NCI-H69 (cell line): ENCODE measurements at regions not wholly inside any gene's neighbourhood (a gene's known extent, or its start where the extent isn't known, plus 50 kb on each side); places are given as distances from the start of the nearest gene placed in this dataset.

ENCODE experiments used
- DNase-seq: peaks from one replicate; lab custom pipeline; 2025; lab: John Stamatoyannopoulos, UW

- DNase-seq, result no peak
Observed at GRCh38 chrX:39709364-39709763, 388.4 kb downstream of the BCOR start.

DNA sequence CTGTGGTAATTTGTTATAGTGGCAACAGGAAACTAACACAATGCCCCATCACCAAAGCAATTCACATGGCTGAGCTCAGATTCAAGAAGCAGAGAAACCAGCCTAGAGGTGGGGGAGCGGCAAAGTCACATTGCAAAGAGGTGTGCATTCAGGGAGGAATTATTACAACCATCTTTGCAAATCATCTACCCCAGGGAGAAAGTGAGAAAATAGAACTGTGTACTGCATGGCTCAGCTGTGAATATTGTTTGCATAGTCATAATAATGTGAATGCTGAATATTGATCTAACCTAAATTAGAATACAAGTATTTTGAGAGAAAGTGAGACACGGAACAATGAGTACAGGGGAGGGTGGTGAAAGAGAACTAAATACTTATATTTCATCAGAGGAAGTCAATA lies 387.9 kb downstream of the BCOR start:
- DNase-seq, result no peak

DNA sequence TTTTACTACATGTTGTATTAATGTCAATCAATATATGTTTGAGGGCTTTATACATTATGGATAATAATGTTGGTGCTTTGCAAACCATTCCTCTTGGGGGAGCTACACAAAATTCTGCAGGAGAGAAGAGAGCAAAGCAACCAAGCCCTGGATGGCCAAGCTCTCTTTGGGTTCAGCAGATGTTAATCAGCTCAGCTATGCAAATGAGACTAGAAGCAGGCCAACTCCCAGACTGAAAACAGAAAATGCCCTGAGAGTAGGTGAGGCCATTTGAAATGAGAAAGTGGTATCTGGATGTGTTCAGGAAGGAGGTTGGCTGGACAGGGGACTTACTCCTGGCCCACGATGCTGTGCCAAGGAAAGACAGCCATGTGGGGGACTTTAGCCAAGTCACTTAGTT lies 387.0 kb downstream of the BCOR start:
- no peak for DNase-seq

DNA sequence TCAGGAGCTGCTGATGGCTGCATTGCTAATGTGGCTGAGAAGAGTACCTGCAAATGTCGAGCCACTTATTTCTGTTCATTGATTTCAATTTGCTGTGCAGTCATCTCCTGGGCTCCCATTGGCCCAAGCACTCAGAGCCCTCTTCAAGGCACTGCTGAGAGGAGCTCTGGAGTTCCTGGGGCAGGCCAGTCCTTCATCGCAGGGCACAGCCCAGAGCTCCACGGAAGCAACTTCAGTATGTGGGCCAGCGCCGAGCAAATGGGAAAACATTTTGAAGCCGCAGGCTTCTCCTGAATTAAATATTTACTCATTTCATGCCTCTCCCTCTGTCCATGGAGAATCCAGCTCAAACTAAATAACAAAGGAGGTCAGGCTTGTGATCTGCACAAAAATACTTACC lies 383.3 kb downstream of the BCOR start:
- DNase-seq, result no peak

- DNase-seq, result no peak
Observed at GRCh38 chrX:39716401-39716800, 381.4 kb downstream of the BCOR start.

DNA sequence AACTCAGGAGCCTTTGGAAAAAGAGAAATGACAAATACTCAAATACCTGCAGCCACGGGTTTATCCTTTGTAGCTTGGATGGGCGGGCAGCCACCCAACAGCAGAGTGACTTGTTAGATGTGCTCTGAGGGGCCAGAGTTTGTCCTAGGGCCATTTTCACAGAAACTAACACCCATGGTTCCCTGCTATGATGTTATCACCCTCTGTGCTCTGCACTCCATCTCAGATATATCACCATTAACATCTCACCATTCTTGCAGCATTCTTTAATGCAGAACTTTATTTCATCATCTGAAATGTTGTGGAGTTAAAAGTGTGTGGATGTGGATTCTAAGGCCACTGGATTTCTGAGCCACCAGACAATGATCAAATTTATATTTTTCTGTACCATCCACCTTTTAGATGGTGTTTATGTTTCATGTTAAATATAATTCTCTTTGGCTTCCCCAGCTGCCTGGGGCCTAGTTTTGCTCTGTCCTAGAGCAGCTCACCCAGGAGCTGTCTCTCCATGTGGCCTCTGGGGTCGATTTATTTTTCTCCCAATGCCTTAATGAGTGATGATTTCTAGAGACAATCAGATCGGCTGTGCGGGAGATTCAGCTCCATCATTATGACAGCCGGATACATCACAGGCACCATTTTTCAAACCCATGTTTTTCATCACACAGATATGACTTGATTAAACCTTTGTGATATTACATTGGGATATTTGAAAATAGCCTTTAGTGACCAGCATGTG lies 380.8 kb downstream of the BCOR start:
- no peak for DNase-seq

GRCh38 chrX:39718981-39719380 lies 378.8 kb downstream of the BCOR start:
- DNase-seq, result no peak

- no peak for DNase-seq
Observed at GRCh38 chrX:39720945-39721344, 376.8 kb downstream of the BCOR start.

- no peak for DNase-seq
Observed at GRCh38 chrX:39721566-39722279, 376.0 kb downstream of the BCOR start.

DNA sequence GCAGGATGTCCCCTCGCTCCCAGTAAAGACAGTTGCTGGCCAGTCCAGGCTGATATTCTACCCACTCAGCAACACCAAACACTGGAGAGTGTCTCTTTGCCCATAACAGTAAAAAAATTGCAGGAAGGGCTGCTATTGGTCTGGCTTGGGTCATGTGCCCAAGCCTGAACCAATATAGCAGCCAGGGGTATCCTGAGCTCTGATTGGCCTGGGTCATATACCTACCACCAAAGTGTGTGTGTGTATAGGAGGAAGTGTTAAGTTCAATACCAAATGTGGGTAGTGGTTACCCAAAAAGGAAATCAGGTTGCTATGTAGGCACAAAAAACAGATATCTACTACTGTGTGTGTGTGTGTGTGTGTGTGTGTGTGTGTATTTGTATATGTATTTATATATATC lies 373.2 kb downstream of the BCOR start:
- DNase-seq, result no peak

DNA sequence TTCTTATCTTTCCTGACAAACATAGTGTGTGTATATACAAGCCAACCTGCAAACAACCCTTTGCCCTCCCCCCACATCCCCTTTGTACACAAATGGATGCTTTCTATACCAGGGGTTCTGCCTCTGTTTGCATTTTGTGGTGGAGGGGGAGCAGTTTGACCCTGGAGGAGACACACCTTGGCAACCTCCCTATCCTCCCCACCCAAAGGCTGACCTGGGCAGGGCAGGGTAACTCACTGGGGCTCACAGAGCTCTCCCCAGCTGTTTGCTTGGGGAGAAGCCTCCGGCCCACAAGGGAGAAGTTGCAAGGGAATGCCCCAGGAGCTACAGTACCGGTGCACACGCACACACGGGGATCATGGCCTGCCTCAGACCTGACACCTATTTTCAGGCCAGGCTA lies 372.6 kb downstream of the BCOR start:
- DNase-seq, result no peak

DNA sequence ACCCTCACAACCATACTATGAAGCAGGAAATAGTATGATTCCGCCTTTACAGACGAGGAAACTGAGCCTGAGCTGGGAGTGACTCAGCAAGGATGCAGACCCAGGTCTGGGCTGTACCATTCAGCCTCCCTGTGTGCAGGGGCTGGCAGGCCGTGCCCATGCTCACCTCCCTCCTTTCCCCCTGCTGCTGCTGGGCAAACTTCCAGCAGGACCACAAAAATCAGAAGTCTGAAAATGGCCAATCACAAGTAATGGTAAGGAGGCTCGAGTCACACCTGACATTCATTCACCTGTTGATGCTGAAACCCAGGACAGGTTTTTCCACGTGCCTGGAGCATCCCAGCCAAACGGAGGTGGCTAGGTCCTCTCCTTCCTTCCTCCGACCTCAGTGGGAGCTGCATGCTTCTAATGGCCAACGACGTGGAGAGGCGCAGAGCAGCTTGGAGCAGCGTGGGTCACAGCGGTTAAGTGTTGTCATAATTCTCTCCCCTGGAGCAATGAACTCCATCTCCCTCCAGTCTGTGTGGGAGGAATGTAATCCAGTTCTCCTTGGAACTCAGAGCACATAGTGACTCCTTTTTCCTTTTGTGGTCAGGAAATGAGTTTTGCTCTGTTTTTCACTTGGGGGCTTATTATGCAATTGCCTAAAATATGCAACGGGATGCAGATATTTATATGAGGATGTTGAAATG lies 371.7 kb downstream of the BCOR start:
- peak; percentile 65 for DNase-seq

DNA sequence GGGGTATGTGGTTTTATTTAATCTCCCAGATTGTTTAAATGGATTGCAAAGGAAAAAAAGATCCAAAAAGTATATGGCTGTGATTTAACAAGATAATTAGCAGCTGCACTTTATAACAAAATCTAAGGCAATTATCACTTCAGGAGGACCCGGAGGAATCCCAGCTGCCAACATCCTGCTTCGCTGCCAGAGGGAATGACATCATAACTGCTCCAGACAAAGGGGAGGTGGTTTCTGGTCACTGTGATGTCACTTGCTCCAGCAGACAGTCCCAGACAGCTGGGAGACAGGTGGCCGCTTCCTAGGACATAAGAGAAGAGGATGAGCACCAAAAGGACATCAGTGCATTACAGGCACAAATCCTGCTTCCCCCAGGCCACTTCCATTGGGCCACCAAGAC lies 371.0 kb downstream of the BCOR start:
- peak; percentile 87 for DNase-seq

DNA sequence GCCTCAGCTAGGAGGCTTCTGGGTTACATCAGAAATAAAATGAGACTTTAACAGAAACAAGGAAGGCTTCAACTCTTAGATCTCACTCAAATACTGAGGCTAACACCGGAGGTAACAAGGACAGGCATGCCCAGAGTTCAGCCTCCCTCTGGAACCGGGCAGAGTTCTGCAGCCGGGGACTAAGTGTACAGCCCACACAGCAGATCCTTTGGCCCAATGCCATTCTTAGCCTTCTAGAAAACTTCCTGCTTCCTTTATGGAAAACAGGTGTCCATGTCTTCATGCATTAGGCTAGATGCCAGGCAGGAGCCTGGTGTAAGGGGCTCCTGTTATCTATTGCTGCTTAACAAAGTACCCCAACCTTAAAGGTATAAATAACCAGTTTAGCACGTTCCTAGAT lies 369.7 kb downstream of the BCOR start:
- DNase-seq, result peak; percentile 28

- no peak for DNase-seq
Observed at GRCh38 chrX:39728852-39729598, 368.7 kb downstream of the BCOR start.

DNA sequence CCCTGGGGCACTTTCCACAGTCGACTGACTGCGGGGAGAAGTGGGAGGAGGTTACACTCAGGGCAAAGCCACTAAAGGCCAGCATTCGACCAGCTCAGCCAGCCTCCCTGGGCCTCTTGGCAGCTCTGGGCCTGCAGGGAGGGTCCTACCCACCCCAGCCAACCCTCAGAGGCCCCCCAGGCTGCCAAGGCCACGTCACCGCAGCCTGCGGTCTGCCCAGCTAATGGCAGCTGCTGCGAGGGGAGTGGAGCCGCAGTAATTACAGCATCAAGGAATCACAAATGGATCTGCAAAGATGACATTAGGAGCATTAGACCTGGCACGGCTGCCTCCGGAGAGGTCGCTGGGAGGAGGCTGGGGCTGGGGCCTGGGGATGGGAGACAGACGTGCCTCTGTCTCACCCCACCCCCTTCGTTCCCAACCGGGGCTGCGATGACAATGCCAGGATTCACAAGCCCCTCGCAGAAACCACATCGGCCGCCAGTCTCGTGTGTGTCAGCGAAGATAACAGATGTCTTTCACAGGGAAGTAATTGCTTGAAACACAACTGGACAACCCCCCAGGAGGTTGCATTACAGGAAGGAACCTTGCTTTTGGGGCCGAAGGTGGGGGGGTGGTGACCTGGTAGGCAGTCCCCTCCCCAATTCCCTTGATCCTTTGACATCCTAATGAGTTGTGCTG lies 367.6 kb downstream of the BCOR start:
- DNase-seq, result peak; percentile 85

DNA sequence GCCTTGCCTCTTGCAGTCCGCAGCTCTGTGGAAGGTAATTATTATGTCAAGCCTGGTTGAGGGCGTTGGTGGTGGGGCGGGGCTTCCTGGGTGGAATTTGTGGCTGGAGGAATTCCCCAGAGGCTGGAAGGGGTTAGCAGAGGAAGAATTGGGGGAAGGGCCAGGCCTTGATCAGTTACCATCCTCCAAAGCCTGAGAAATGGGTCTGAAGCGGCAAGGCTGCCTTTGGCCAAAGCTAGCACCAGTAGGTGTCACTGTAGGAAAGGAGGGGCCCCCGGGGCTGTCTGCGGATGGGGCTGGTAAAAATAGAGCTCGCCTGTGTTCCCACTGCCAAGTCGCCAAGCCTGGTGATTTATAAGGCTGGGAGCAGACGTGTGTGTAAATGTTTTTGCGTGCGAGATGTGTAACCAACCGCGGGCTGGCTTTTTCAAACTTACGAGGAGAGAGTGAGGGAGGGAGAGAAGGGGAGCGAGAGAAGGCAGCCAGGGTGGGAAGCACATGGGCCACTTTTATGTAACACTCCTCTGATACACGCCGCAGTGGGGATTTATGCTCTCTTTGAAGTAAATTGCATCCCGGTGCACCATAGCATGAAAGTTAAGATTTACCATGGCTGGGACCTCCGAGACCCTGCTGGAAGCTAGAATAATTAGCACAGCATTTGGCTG lies 367.0 kb downstream of the BCOR start:
- DNase-seq, result peak; percentile 88

DNA sequence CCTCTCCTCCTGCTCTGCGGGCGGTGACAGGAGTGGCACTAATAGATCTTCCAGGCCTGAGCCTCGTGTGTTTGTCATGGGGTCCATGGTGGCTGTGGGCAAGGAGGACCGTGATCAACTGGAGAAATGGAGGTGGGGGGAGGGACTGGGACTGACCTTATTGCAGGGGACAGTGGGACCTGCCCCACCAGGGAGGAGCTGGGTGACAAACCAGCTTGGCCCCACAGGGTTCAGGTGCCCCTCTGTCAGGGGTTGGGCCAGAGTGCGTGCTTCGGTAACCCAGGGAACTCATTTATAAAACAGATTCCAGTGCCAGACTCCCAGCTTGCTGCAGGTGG lies 366.5 kb downstream of the BCOR start:
- peak; percentile 29 for DNase-seq

GRCh38 chrX:39731735-39732134 lies 366.0 kb downstream of the BCOR start:
- no peak for DNase-seq

DNA sequence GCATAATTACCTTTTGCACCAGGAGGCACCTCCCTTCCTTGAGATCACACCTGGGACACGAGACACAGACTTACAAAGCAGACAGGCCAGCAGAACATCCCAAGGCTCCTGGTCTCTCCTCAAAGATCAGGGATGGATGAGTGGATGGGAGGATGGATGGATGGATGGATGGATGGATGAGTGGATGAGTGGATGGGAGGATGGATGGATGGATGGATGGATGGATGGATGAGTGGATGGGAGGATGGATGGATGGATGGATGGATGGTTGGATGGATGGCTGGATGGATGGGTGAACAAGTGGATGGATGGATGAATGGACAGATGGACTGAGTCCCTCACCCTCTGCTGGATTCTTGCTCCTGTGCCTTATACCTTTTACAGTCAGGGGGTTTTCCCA lies 364.0 kb downstream of the BCOR start:
- no peak for DNase-seq

DNA sequence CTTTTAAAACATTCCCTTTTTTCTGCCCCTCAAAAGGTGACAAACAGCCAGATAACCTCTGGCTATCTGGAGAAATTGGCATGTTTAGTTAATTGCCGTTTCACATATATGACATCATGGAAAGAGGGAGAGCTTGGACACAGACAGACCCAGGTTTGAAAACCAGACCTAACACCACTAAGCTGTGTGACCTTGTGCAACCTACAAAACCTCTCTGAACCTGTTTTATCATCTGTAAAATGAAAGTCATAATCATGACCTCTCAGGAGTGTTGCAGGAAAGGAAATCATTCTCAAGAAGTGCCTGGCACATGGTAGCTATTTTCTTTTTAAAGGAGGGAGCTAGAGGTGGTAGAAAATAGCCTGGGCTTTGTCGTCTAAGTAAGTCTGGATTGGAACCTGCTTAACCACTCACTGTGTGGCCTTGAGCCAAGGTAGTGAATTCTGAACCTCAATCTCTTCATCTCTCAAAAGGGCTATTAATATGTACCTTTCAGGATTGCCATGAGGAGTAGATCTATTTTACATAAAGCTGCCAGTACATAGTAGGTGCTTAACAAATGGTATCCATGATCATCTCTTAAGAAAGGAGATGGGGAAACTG lies 363.5 kb downstream of the BCOR start:
- DNase-seq, result no peak
